ENCODE measurements at regions not wholly inside any gene's neighbourhood (a gene's known extent, or its start where the extent isn't known, plus 50 kb on each side); places are given as distances from the start of the nearest gene placed in this dataset.

DNA sequence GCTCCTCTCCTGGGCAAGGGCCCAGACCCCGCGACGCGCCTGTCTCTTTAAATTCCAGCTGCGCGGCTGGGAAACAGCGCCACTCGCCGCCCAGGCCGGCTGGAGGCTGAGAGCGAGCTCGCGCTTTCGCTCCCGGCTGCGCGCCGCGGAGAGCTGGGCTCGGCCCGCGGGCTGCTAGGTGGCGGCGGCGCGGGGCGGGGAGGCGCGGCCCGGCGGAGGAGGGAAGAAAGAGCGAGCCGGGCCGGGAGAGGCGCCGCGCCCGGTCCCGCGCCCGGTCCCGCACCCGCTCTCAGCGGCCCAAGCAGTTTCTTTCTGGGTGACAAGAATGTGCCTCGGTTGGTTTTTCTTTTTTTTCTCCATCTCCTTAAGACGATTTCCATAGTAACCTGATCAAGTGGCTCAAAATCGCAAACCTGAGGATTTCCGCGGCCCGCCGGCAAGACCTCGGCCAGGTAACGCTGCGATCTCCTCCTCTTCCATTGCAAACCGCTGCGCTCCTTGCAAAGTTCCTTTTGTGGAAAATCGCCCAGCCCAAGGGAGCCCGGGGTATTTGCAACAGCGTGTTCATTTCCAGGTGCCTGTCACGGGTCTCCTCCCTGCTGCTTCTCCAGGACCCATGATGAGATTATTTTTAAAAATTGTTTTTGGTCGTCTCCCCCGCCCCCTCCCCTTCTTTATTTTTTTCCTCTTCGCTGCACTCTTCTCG, 259.5 kb upstream of the E2F7 start:
- no peak overlapping the region for H2AFZ ChIP-seq (ENCODE audit: low read length)
- H3K14ac ChIP-seq (ENCODE audit: insufficient read depth, low read length): no peak overlapping the region
- WGBS (ENCODE audit: extremely low coverage, insufficient read length, low lambda C conversion rate): no CpG with 5 or more reads among the region's 64 CpGs
- peaks cover 3% of the 10 kb centered on the region; the same call in 1 of the 2 replicates for H3K4me1 ChIP-seq (ENCODE audit: insufficient read depth, low read length)
- no peak overlapping the region for H4K91ac ChIP-seq (ENCODE audit: insufficient read length, low read depth, low read length)
- peaks cover 43% of the 10 kb centered on the region for H3K27me3 Mint-ChIP-seq (ENCODE audit: low read depth)
- no peaks in the 10 kb centered on the region for H3K79me1 ChIP-seq (ENCODE audit: insufficient read depth, low read depth, low read length, poor library complexity, severe bottlenecking)
- H3K27ac ChIP-seq (ENCODE audit: insufficient read length, low read depth, low read length): no peak overlapping the region
- H3K27ac Mint-ChIP-seq: peak overlapping the region in 1 of 3 experiments; percentile 82; a peak in 3 of 7 replicates
- H2BK12ac ChIP-seq (ENCODE audit: insufficient read length, low read depth, low read length): no peak overlapping the region
- no peak overlapping the region for H2AK5ac ChIP-seq (ENCODE audit: insufficient read length, low read length)
- H3K27me3 ChIP-seq (ENCODE audit: insufficient read depth, low read length): peaks cover 3% of the 10 kb centered on the region; the same call in 1 of the 2 replicates
- peaks cover 11% of the 10 kb centered on the region for H3K23me2 ChIP-seq (ENCODE audit: insufficient read length, low read depth, low read length, poor library complexity, severe bottlenecking)
- H3K4me3 Mint-ChIP-seq: peak overlapping the region; percentile 89 to 94
- H3K18ac ChIP-seq (ENCODE audit: insufficient read length, low read depth, low read length): no peak overlapping the region
- TF ChIP-seq, protein P1, sequence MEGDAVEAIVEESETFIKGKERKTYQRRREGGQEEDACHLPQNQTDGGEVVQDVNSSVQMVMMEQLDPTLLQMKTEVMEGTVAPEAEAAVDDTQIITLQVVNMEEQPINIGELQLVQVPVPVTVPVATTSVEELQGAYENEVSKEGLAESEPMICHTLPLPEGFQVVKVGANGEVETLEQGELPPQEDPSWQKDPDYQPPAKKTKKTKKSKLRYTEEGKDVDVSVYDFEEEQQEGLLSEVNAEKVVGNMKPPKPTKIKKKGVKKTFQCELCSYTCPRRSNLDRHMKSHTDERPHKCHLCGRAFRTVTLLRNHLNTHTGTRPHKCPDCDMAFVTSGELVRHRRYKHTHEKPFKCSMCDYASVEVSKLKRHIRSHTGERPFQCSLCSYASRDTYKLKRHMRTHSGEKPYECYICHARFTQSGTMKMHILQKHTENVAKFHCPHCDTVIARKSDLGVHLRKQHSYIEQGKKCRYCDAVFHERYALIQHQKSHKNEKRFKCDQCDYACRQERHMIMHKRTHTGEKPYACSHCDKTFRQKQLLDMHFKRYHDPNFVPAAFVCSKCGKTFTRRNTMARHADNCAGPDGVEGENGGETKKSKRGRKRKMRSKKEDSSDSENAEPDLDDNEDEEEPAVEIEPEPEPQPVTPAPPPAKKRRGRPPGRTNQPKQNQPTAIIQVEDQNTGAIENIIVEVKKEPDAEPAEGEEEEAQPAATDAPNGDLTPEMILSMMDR (conservative IDR thresholded peaks at IDR 0.05): peak; percentile 52; the same call in 2 of the 3 replicates
- H2BK120ac ChIP-seq (ENCODE audit: low read depth, low read length, poor library complexity, severe bottlenecking): no peak overlapping the region
- no peak overlapping the region for H3K4ac ChIP-seq (ENCODE audit: low read depth, low read length)
- H4K5ac ChIP-seq (ENCODE audit: insufficient read length, low read depth, low read length): no peak overlapping the region
- peak; percentile 85 for DNase-seq
- no peak overlapping the region for H3T11ph ChIP-seq (ENCODE audit: low read length)
- no peaks in the 10 kb centered on the region for H3K79me2 ChIP-seq (ENCODE audit: insufficient read depth, low read length)
- no peak overlapping the region for H4K8ac ChIP-seq (replicated peaks; ENCODE audit: insufficient read length, low read depth, low read length)
- H3K36me3 Mint-ChIP-seq (ENCODE audit: insufficient read depth in 1 of 3, low read depth in 3 of 3): no peaks in the 10 kb centered on the region
- H3K9me3 ChIP-seq (ENCODE audit: control insufficient read depth, low read depth, low read length): no peaks in the 10 kb centered on the region
- no peak overlapping the region for H2BK20ac ChIP-seq (ENCODE audit: low read depth, low read length, poor library complexity, severe bottlenecking)
- no peaks in the 10 kb centered on the region for H3K9me3 Mint-ChIP-seq
- no peak overlapping the region for H2BK15ac ChIP-seq (ENCODE audit: low read depth, low read length)
- peak overlapping the region; percentile 89 for H3K4me2 ChIP-seq (ENCODE audit: insufficient read depth, insufficient read length, low read length)
- H3K9ac ChIP-seq (ENCODE audit: extremely low read depth, insufficient read length, low read length): peak overlapping the region; percentile 50
- H3K56ac ChIP-seq (ENCODE audit: insufficient read length, low read depth, low read length): no peak overlapping the region
- H3K4me1 Mint-ChIP-seq: peaks cover 19 to 21% of the 10 kb centered on the region in 2 experiments
- no peak overlapping the region for H2BK5ac ChIP-seq (ENCODE audit: insufficient read length, low read length)
- no peak overlapping the region for H3K23ac ChIP-seq (ENCODE audit: insufficient read length, low read depth, low read length)
- H4K20me1 ChIP-seq (ENCODE audit: control insufficient read depth, insufficient read depth, insufficient read length): no peaks in the 10 kb centered on the region
